GM12878 (cell line): ENCODE measurements at regions not wholly inside any gene's neighbourhood (a gene's known extent, or its start where the extent isn't known, plus 50 kb on each side); places are given as distances from the start of the nearest gene placed in this dataset.

Experiments
- ATAC-seq: fragments of 200-7000 bp; cut with Tn5 transposase; 3 replicates; pipeline ENCODE4 v1.9.1; 2020; ENCODE audit warnings: mild to moderate bottlenecking, moderate library complexity
- BruUV-seq: library from RNA; stranded (reverse); fragments of 400-500 nt; replicated peaks from 2 replicates; lab custom pipeline; 2021; lab: Mats Ljungman, UMichigan
- CTCF ChIA-PET: fragments of 300-600 bp; sonication (Branson Sonifier 250); formaldehyde crosslinking; extraction: SDS; loops from one replicate; lab custom pipeline; 2021; ENCODE audit warnings: inconsistent platforms; lab: Yijun Ruan, JAX
- POLR2A ChIA-PET: fragments of 350-600 bp; formaldehyde crosslinking; extraction: SDS; loops from one replicate; lab custom pipeline; 2021; ENCODE audit warnings: inconsistent platforms; lab: Charles Lee
- RAD21 ChIA-PET: fragments of 300-600 bp; sonication (Branson Sonifier 250); formaldehyde crosslinking; loops from one replicate; lab custom pipeline; 2023; ENCODE audit warnings: antibody characterized with exemption; ENCODE audit not compliant: unreplicated experiment; lab: Charles Lee
- SMC1A ChIA-PET: fragments of 300-600 bp; sonication (Branson Sonifier 250); formaldehyde crosslinking; loops from one replicate; lab custom pipeline; 2023; ENCODE audit not compliant: unreplicated experiment, uncharacterized antibody; lab: Charles Lee
- DNase-seq: peaks from one replicate; pipeline ENCODE4 v3.0.0-alpha.2; 2011; ENCODE audit warnings: low read depth, low spot score
- FAIRE-seq: peaks from 3 replicates; lab custom pipeline; 2011; peaks lifted over from hg19 to GRCh38; lab: Jason Lieb, UNC
- H2AFZ ChIP-seq: 2 replicates; pipeline ENCODE4 v1.6.0; 2011; ENCODE audit warnings: low read depth, low read length, control low read depth; ENCODE audit not compliant: control insufficient read depth
- H3K27ac ChIP-seq: 2 replicates; pipeline ENCODE4 v1.5.1; 2011; ENCODE audit warnings: control low read depth; ENCODE audit not compliant: control insufficient read depth, insufficient read depth
- H3K27me3 ChIP-seq, 2 experiments: replicated peaks in 1 of 2; 2 replicates each; pipeline versions ENCODE4 v1.6.0 to v1.6.1; 2011; ENCODE audit warnings: low read length in 1 of 2; ENCODE audit not compliant: control insufficient read depth in 2 of 2, insufficient read depth in 2 of 2
- H3K36me3 ChIP-seq, 2 experiments: 2 replicates each; pipeline ENCODE4 v1.5.1; 2011; ENCODE audit warnings: low read length in 1 of 2; ENCODE audit not compliant: control insufficient read depth in 2 of 2, insufficient read depth in 2 of 2
- H3K4me1 ChIP-seq: 2 replicates; pipeline ENCODE4 v1.6.1; 2011; ENCODE audit warnings: mild to moderate bottlenecking, low read length, moderate library complexity, mixed read lengths; ENCODE audit not compliant: control insufficient read depth, insufficient read depth
- H3K4me2 ChIP-seq: 2 replicates; pipeline ENCODE4 v1.6.0; 2011; ENCODE audit warnings: control low read depth; ENCODE audit not compliant: control insufficient read depth, insufficient read depth
- H3K4me3 ChIP-seq: fragments of 200-600 bp; sonication (generic); 2 replicates; pipeline ENCODE4 v1.5.1; 2016
- H3K79me2 ChIP-seq: 2 replicates; pipeline ENCODE4 v1.6.0; 2011; ENCODE audit warnings: low read length; ENCODE audit not compliant: control insufficient read depth, insufficient read depth
- H3K9ac ChIP-seq: 2 replicates; pipeline ENCODE4 v1.8.0; 2011; ENCODE audit warnings: low read length, control low read depth, mixed read lengths; ENCODE audit not compliant: control insufficient read depth, insufficient read depth
- H3K9me3 ChIP-seq: replicated peaks from 3 replicates; pipeline ENCODE4 v1.5.1; 2011; ENCODE audit warnings: mild to moderate bottlenecking, low read length; ENCODE audit not compliant: control insufficient read depth, insufficient read depth
- H4K20me1 ChIP-seq: 2 replicates; pipeline ENCODE4 v1.6.0; 2011; ENCODE audit not compliant: control insufficient read depth, insufficient read depth
- ATF7 ChIP-seq: fragments of 450-650 bp; IDR thresholded peaks from 2 replicates; pipeline ENCODE4 v1.6.1; 2016; ENCODE audit warnings: low read depth, mild to moderate bottlenecking
- GATAD2B ChIP-seq: fragments of 450-650 bp; conservative IDR thresholded peaks from 2 replicates; pipeline ENCODE4 v1.6.1; 2017; ENCODE audit warnings: low read depth, mild to moderate bottlenecking, moderate library complexity
- MTA3 ChIP-seq: IDR thresholded peaks from 2 replicates; pipeline ENCODE4 v1.6.1; 2012; ENCODE audit warnings: low read length, inconsistent platforms, borderline replicate concordance
- NBN ChIP-seq: fragments of 450-650 bp; IDR thresholded peaks from 2 replicates; pipeline ENCODE4 v1.6.1; 2016
- POLR2A ChIP-seq: IDR thresholded peaks from 2 replicates; pipeline ENCODE4 v1.6.1; 2011; ENCODE audit warnings: low read depth, mild to moderate bottlenecking, low read length
- WGBS: methylation state at CpG from one replicate; pipeline ENCODE4 v1.1.6; 2016; ENCODE audit warnings: low lambda C conversion rate; ENCODE audit not compliant: insufficient replicate concordance, insufficient coverage; ENCODE audit errors: missing lambda C conversion rate; 5-methylcytosine and 5-hydroxymethylcytosine counted together
- in situ Hi-C: fragments of 300-500 bp; cut with MboI; formaldehyde crosslinking; loops from 9 replicates; pipeline ENCODE4 v1.14.3; 2018; ENCODE audit warnings: mixed read lengths
- intact Hi-C: fragments of 100-400 bp; cut with micrococcal nuclease; formaldehyde crosslinking; loops from one replicate; pipeline ENCODE4 v1.14.2; 2022; ENCODE audit not compliant: unreplicated experiment
- TF ChIP-seq, protein P1 (sequence below): fragments of 450-650 bp; IDR thresholded peaks from 2 replicates; pipeline ENCODE4 v1.6.1; 2016; ENCODE audit warnings: mild to moderate bottlenecking, moderate library complexity, borderline replicate concordance

DNA sequence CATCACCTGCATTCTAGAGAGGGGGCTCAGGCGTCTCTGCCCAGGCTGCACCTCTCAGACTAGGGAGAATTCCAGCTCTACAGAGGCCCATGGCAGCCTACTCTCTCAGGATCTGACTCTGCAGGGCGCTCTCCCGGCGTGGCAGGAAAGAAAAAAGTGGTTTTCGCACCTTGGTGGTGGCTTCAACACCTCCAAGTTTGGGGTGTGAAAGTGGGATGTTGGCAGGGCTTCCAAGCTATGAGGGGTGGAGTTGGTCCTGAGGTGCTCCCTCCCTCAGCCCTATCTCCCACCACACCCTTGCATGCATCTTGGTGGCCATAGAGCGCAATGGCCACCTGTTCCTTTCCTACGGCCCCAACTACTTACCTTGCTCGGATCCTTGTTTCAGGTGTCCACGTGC is 166.5 kb downstream of the VSIG4 start:
- H3K4me3 ChIP-seq, result no peak overlapping the region
- no peak overlapping the region for H3K27ac ChIP-seq
- ATAC-seq, result no peak
- H3K4me1 ChIP-seq, result no peaks in the 10 kb centered on the region
- POLR2A ChIA-PET, result no interaction called here
- H3K4me2 ChIP-seq, result no peak overlapping the region
- intact Hi-C loops (loop anchor here (5.0 kb wide), 1 partner anchor 291 kb away; no protein-coding TSS in a partner anchor), in situ Hi-C loops (no loop called here)
- H3K9ac ChIP-seq, result no peak overlapping the region
- no peaks in the 10 kb centered on the region for H3K36me3 ChIP-seq
- no peaks in the 10 kb centered on the region for H3K27me3 ChIP-seq
- no peak overlapping the region for H2AFZ ChIP-seq
- DNase-seq, result no peak
- H3K9me3 ChIP-seq, result no peaks in the 10 kb centered on the region; the same call in 2 of the 3 replicates
- RAD21 ChIA-PET, result no interaction called here
- BruUV-seq, result no TSS peak
- SMC1A ChIA-PET, result no interaction called here
- CTCF ChIA-PET, result no interaction called here
- WGBS, result 69% methylated on average over 9 of the region's 9 CpGs
- no peaks in the 10 kb centered on the region for H3K79me2 ChIP-seq
- no peak for FAIRE-seq
- TF ChIP-seq MTA3 (no peak), ATF7 (no peak), NBN (no peak), POLR2A (no peak), GATAD2B (no peak)
- TF ChIP-seq, protein P1, sequence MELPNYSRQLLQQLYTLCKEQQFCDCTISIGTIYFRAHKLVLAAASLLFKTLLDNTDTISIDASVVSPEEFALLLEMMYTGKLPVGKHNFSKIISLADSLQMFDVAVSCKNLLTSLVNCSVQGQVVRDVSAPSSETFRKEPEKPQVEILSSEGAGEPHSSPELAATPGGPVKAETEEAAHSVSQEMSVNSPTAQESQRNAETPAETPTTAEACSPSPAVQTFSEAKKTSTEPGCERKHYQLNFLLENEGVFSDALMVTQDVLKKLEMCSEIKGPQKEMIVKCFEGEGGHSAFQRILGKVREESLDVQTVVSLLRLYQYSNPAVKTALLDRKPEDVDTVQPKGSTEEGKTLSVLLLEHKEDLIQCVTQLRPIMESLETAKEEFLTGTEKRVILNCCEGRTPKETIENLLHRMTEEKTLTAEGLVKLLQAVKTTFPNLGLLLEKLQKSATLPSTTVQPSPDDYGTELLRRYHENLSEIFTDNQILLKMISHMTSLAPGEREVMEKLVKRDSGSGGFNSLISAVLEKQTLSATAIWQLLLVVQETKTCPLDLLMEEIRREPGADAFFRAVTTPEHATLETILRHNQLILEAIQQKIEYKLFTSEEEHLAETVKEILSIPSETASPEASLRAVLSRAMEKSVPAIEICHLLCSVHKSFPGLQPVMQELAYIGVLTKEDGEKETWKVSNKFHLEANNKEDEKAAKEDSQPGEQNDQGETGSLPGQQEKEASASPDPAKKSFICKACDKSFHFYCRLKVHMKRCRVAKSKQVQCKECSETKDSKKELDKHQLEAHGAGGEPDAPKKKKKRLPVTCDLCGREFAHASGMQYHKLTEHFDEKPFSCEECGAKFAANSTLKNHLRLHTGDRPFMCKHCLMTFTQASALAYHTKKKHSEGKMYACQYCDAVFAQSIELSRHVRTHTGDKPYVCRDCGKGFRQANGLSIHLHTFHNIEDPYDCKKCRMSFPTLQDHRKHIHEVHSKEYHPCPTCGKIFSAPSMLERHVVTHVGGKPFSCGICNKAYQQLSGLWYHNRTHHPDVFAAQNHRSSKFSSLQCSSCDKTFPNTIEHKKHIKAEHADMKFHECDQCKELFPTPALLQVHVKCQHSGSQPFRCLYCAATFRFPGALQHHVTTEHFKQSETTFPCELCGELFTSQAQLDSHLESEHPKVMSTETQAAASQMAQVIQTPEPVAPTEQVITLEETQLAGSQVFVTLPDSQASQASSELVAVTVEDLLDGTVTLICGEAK, result no peak
- TF ChIP-seq, all 136 proteins: peak for 0
- no peaks in the 10 kb centered on the region for H4K20me1 ChIP-seq
